Tibial nerve (tissue), 4 donors: ENCODE measurements at regions not wholly inside any gene's neighbourhood (a gene's known extent, or its start where the extent isn't known, plus 50 kb on each side); places are given as distances from the start of the nearest gene placed in this dataset.

Experiments
- CTCF ChIP-seq, 5 experiments: fragments of 200-600 bp in 3 of 5; fragments of 450-650 bp in 2 of 5; sonication (generic) in 3 of 5; IDR thresholded peaks; one replicate each; pipeline ENCODE4 v1.5.1; 2016 to 2019; ENCODE audit warnings: antibody characterized with exemption in 5 of 5, mild to moderate bottlenecking in 3 of 5, moderate library complexity in 2 of 5
- EP300 ChIP-seq, 2 donors: sonication (generic); formaldehyde crosslinking; IDR thresholded peaks; one replicate each; pipeline ENCODE4 v1.6.1; 2017; ENCODE audit warnings: antibody characterized with exemption in 2 of 2, mild to moderate bottlenecking in 1 of 2

- no peak for TF ChIP-seq CTCF (IDR thresholded peaks at IDR 0.05)
- TF ChIP-seq EP300 (IDR thresholded peaks at IDR 0.05) = no peak
Observed at GRCh38 chr12:46886541-46887041, 60.8 kb upstream of the SLC38A4 start.
